Transverse colon (tissue), 4 donors: ENCODE measurements at regions not wholly inside any gene's neighbourhood (a gene's known extent, or its start where the extent isn't known, plus 50 kb on each side); places are given as distances from the start of the nearest gene placed in this dataset.

Experiments used
- DNase-seq: peaks from one replicate; pipeline ENCODE4 v3.0.0-alpha.2; 2019
- H3K27ac ChIP-seq, 4 donors: fragments of 200-600 bp; sonication (generic); 2 replicates each; pipeline ENCODE4 v1.5.1; 2016 to 2018; ENCODE audit warnings: inconsistent platforms in 4 of 4
- H3K27me3 ChIP-seq: fragments of 200-600 bp; sonication (generic); 2 replicates; pipeline ENCODE4 v1.5.1; 2017; ENCODE audit warnings: inconsistent platforms
- H3K36me3 ChIP-seq, 4 donors: fragments of 200-600 bp; sonication (generic); 2 replicates each; pipeline ENCODE4 v1.5.1; 2017 to 2019; ENCODE audit warnings: inconsistent platforms in 4 of 4
- H3K4me1 ChIP-seq, 4 donors: fragments of 200-600 bp; sonication (generic); 2 replicates each; pipeline ENCODE4 v1.5.1; 2017 to 2020; ENCODE audit warnings: inconsistent platforms in 4 of 4
- H3K4me3 ChIP-seq, 4 donors: fragments of 200-600 bp; sonication (generic); 1 replicate in 1 of 4; 2 replicates in 3 of 4; pipeline versions ENCODE4 v1.5.1 to v1.6.1; 2017 to 2019; ENCODE audit warnings: inconsistent platforms in 4 of 4
- H3K9me3 ChIP-seq, 2 donors: fragments of 200-600 bp; sonication (generic); 2 replicates each; pipeline ENCODE4 v1.5.1; 2017 to 2019; ENCODE audit warnings: inconsistent platforms in 2 of 2
- CTCF ChIP-seq, 5 experiments: fragments of 200-600 bp in 3 of 5; fragments of 450-650 bp in 2 of 5; sonication (generic) in 3 of 5; IDR thresholded peaks; 1 replicate in 2 of 5; 2 replicates in 3 of 5; pipeline ENCODE4 v1.5.1; 2016 to 2017; ENCODE audit warnings: antibody characterized with exemption in 5 of 5, inconsistent platforms in 3 of 5, mild to moderate bottlenecking in 2 of 5, moderate library complexity in 1 of 5
- EP300 ChIP-seq: sonication (generic); formaldehyde crosslinking; IDR thresholded peaks from one replicate; pipeline ENCODE4 v1.6.1; 2017; ENCODE audit warnings: antibody characterized with exemption, low read depth
- POLR2A ChIP-seq: fragments of 450-650 bp; IDR thresholded peaks from one replicate; pipeline ENCODE4 v1.6.1; 2016; ENCODE audit warnings: antibody characterized with exemption, mild to moderate bottlenecking, moderate library complexity
- POLR2AphosphoS5 ChIP-seq, 3 donors: sonication (generic); formaldehyde crosslinking; IDR thresholded peaks; one replicate each; pipeline ENCODE4 v1.6.1; 2016; ENCODE audit warnings: antibody characterized with exemption in 3 of 3
- WGBS, 2 donors: methylation state at CpG; one replicate each; pipeline ENCODE4 v1.1.5; 2018; ENCODE audit warnings: low coverage in 1 of 2; 5-methylcytosine and 5-hydroxymethylcytosine counted together
- in situ Hi-C, 4 donors: fragments of 200-750 bp; cut with MboI; loops; one replicate each; pipeline versions ENCODE4 v1.15.0 to v1.15.1; 2017; ENCODE audit warnings: low sequenced_read_pairs in 3 of 4, low pct_ligation_motif_present in 1 of 4, low pct_unique_long_range_greater_than_20kb in 1 of 4
- intact Hi-C: fragments of 100-400 bp; cut with DNase I; formaldehyde crosslinking; loops from one replicate; pipeline ENCODE4 v1.15.1; 2023; ENCODE audit warnings: low total_unique reads

- H3K27me3 ChIP-seq: no peaks in the 10 kb centered on the region
- in situ Hi-C loops (no loop called here), intact Hi-C loops (no loop called here)
- no peak overlapping the region for H3K27ac ChIP-seq
- no peak overlapping the region for H3K4me3 ChIP-seq
- H3K4me1 ChIP-seq: no peaks in the 10 kb centered on the region
- TF ChIP-seq EP300 (no peak), POLR2AphosphoS5 (IDR thresholded peaks at IDR 0.05) (no peak), POLR2A (no peak), CTCF (IDR thresholded peaks at IDR 0.05) (no peak)
- H3K9me3 ChIP-seq: no peaks in the 10 kb centered on the region
- no peaks in the 10 kb centered on the region for H3K36me3 ChIP-seq
- WGBS, 2 donors: 62 to 65% methylated on average over 2 to 3 of the region's 3 CpGs
- no peak for DNase-seq
Observed at GRCh38 chr4:28973587-28974350, 1746.4 kb upstream of the PCDH7 start.

GRCh38 chr4:28976369-28976768 lies 1743.8 kb upstream of the PCDH7 start:
- no peak for DNase-seq
- no peak overlapping the region for H3K27ac ChIP-seq
- H3K36me3 ChIP-seq: no peaks in the 10 kb centered on the region
- TF ChIP-seq POLR2AphosphoS5 (IDR thresholded peaks at IDR 0.05) (no peak), EP300 (no peak), CTCF (IDR thresholded peaks at IDR 0.05) (no peak), POLR2A (no peak)
- H3K4me3 ChIP-seq: no peak overlapping the region
- H3K4me1 ChIP-seq: no peaks in the 10 kb centered on the region
- in situ Hi-C loops (no loop called here), intact Hi-C loops (no loop called here)
- 50 to 67% methylated on average over 1 of the region's 1 CpG for WGBS, 2 donors
- no peaks in the 10 kb centered on the region for H3K27me3 ChIP-seq
- no peaks in the 10 kb centered on the region for H3K9me3 ChIP-seq

- intact Hi-C loops: no loop called here
- no peaks in the 10 kb centered on the region for H3K27me3 ChIP-seq
- no peaks in the 10 kb centered on the region for H3K4me1 ChIP-seq
- H3K9me3 ChIP-seq: no peaks in the 10 kb centered on the region
- in situ Hi-C loops: no loop called here
- no peak overlapping the region for H3K4me3 ChIP-seq
- H3K36me3 ChIP-seq: no peaks in the 10 kb centered on the region
- no peak overlapping the region for H3K27ac ChIP-seq
- TF ChIP-seq POLR2AphosphoS5 (IDR thresholded peaks at IDR 0.05): no peak
- no peak for TF ChIP-seq EP300
- TF ChIP-seq POLR2A: no peak
- TF ChIP-seq CTCF (IDR thresholded peaks at IDR 0.05): no peak
- DNase-seq: no peak
Observed at GRCh38 chr4:29002151-29002550, 1718.0 kb upstream of the PCDH7 start.

GRCh38 chr4:29005838-29006237 lies 1714.3 kb upstream of the PCDH7 start:
- no peak overlapping the region for H3K4me3 ChIP-seq
- H3K27me3 ChIP-seq: no peaks in the 10 kb centered on the region
- TF ChIP-seq POLR2A (no peak), EP300 (no peak), POLR2AphosphoS5 (IDR thresholded peaks at IDR 0.05) (no peak), CTCF (IDR thresholded peaks at IDR 0.05) (no peak)
- intact Hi-C loops: no loop called here
- in situ Hi-C loops: no loop called here
- H3K27ac ChIP-seq: no peak overlapping the region
- H3K9me3 ChIP-seq: no peaks in the 10 kb centered on the region
- no peaks in the 10 kb centered on the region for H3K4me1 ChIP-seq
- no peak for DNase-seq
- 66 to 71% methylated on average over 4 of the region's 4 CpGs for WGBS, 2 donors
- no peaks in the 10 kb centered on the region for H3K36me3 ChIP-seq
